GM13976 (cell line): ENCODE measurements at regions not wholly inside any gene's neighbourhood (a gene's known extent, or its start where the extent isn't known, plus 50 kb on each side); places are given as distances from the start of the nearest gene placed in this dataset.

ENCODE experiments used
- DNase-seq: peaks from one replicate; pipeline ENCODE4 v3.0.0; 2012; ENCODE audit warnings: low spot score
- in situ Hi-C: fragments of 300-500 bp; cut with MboI; formaldehyde crosslinking; loops from one replicate; pipeline ENCODE4 v1.12.0; 2022; ENCODE audit warnings: low sequenced_read_pairs, mixed read lengths, inconsistent platforms; ENCODE audit not compliant: unreplicated experiment
- TF ChIP-seq, protein P1 (sequence below): IDR thresholded peaks from 2 replicates; pipeline ENCODE4 v1.5.1; 2012; ENCODE audit warnings: borderline replicate concordance, mild to moderate bottlenecking; ENCODE audit not compliant: insufficient read depth; ENCODE audit errors: extremely low read depth, missing control alignments, control extremely low read depth

DNA sequence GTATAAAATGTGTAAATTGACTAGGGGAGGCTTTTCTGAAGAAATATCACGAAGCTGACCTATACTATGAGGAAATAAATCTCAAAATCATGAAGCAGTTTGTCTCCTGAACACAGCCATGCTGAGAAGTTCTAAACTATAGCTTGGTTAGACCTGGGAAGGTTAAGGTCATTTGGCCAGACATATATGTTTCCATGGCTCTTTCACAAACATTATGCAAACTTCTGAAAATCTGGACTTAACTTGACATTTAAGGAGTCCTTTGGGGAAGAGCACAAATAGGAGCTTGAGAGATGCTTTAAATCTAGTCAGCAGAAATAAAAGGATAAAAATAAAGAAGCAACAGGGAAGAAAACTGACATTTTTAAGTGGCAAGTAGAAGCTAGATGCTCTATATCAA, 115.9 kb upstream of the MEOX2 start:
- TF ChIP-seq, protein P1, sequence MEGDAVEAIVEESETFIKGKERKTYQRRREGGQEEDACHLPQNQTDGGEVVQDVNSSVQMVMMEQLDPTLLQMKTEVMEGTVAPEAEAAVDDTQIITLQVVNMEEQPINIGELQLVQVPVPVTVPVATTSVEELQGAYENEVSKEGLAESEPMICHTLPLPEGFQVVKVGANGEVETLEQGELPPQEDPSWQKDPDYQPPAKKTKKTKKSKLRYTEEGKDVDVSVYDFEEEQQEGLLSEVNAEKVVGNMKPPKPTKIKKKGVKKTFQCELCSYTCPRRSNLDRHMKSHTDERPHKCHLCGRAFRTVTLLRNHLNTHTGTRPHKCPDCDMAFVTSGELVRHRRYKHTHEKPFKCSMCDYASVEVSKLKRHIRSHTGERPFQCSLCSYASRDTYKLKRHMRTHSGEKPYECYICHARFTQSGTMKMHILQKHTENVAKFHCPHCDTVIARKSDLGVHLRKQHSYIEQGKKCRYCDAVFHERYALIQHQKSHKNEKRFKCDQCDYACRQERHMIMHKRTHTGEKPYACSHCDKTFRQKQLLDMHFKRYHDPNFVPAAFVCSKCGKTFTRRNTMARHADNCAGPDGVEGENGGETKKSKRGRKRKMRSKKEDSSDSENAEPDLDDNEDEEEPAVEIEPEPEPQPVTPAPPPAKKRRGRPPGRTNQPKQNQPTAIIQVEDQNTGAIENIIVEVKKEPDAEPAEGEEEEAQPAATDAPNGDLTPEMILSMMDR = no peak
- DNase-seq = no peak
- in situ Hi-C loops = no loop called here

DNA sequence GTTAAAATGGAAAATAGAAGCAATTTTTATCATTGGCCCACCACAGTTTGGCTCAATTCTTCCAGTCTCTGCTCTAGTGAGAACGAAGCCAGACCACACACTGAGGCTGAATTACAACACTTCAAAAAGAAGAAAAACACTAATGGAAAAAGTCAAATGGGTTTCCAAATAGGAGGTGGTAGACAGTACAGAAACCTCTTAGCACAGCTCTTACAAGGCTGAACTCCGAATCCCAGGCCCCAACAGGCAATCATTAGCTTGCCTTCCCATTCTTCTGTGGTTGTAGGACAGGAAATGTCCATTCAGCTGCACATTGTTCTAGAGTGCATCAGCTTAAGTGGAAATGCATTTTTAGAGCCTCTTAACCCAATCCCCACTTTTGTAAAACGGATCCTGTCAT, 115.1 kb upstream of the MEOX2 start:
- DNase-seq = no peak
- TF ChIP-seq, protein P1 = no peak
- in situ Hi-C loops = no loop called here

DNA sequence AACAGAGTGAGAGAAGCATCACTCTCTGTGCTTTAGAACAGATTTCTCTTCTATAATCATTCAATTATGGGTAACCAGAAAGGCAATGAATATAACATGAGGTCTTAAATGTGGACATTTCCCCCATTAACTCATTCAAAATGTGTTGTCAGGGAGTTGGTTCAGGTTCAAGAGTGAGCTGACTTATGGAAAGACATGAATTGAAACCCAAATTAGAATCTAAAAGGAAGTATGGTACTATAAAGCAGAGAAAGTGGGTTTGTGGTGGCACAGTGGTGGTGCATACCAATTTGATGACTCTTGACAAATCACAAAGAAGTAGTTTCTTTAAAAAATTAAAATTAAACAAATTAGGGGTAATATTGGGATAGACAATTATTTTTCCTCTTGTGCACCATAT, 114.6 kb upstream of the MEOX2 start:
- no peak for DNase-seq
- in situ Hi-C loops = no loop called here
- TF ChIP-seq, protein P1 = no peak

DNA sequence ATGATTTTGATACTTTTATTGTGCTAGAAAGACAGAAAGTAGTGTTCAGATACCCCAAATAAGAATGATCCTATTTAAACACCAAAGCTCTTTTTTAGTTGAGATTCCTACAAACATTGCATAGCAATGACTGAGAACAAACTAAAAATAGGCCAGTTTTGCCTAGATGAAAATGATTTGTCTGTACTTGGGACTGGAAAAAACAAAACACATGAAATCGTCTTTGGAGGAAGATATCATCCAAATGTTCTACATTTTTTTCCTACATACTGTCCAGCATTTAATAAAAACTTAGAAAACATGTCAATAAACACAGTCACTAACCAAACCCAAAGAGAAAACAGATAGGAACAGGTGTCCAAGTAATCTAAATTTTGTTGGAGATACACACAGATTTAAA, 111.6 kb upstream of the MEOX2 start:
- in situ Hi-C loops = no loop called here
- TF ChIP-seq, protein P1 = no peak
- no peak for DNase-seq

DNA sequence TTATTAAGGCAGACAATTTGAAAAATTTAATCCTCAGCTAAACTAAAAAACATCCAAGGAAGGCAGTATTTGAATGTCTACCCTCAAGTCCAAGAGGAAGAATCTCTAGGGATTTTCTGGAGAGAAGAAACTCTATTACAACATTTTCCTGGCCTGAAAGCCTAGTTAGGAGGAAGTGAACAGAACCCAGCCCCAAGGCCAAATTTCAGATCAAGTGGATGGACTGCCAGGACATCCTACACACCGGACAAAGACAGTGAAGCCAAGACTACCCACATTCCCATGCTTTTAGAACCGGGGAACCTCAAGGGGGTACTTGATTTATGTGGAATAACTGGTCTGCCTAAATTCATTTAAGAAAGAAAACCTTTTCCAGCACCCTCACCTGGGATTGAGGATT, 108.9 kb upstream of the MEOX2 start:
- in situ Hi-C loops = no loop called here
- DNase-seq = no peak
- TF ChIP-seq, protein P1 = no peak

DNA sequence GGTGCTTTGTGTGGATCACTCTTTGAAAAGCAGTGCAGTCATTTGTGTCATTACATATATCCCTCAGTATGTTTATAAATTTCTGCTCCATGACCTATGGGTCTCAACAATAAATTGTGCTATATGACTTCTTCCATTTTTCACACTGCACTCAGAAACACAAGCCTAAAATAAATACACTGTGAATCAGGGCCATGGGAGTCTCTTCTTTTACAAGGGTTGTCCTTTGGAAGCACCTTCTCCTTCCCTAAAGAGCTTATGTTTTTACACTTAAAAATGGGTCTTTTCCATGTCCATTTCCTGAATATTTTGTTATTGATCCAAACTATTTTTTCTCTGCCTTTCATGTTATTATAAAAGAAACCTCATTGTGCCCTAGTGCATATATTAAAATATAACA, 108.3 kb upstream of the MEOX2 start:
- in situ Hi-C loops = no loop called here
- no peak for DNase-seq
- TF ChIP-seq, protein P1 = no peak

DNA sequence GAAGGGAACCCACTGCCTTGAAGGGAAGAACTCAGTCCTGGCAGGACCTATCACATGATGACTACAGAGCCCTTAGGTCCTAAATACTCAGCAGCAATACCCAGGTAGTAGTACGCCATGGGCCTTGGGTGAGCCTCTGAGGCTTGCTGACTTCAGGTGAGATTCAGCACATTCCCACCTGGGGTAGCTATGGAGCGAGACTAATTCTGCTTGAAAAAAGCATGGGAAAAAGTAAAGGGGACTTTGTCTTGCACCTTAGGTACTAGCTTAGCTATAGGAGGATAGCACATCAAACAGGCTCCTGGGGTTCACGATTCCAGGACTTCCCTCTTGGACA, 98.2 kb upstream of the MEOX2 start:
- no peak for DNase-seq
- TF ChIP-seq, protein P1 = no peak
- in situ Hi-C loops = no loop called here
